HFF-Myc (cell line): ENCODE measurements at regions not wholly inside any gene's neighbourhood (a gene's known extent, or its start where the extent isn't known, plus 50 kb on each side); places are given as distances from the start of the nearest gene placed in this dataset.

Experiments used
- DNase-seq: peaks from one replicate; pipeline ENCODE4 v3.0.0-alpha.2; 2011; ENCODE audit warnings: low read depth; ENCODE audit errors: extremely low read depth
- H3K4me3 ChIP-seq: replicated peaks from 2 replicates; pipeline ENCODE4 v1.5.1; 2011; ENCODE audit warnings: low read depth, mild to moderate bottlenecking, control low read depth, low read length
- CTCF ChIP-seq: IDR thresholded peaks from 2 replicates; pipeline ENCODE4 v1.5.1; 2012; ENCODE audit warnings: mild to moderate bottlenecking, low read depth, low read length, control low read depth; ENCODE audit errors: missing control alignments

GRCh38 chr2:149819356-149819957 is 231.9 kb upstream of the MMADHC start:
- no peak for DNase-seq
- no peak for TF ChIP-seq CTCF
- H3K4me3 ChIP-seq: no peak overlapping the region

- no peak overlapping the region for H3K4me3 ChIP-seq
- no peak for DNase-seq
- TF ChIP-seq CTCF: no peak
Measured at GRCh38 chr2:149816756-149817551, 229.4 kb upstream of the MMADHC start.

GRCh38 chr2:149815941-149816340 is 228.4 kb upstream of the MMADHC start:
- H3K4me3 ChIP-seq: no peak overlapping the region
- TF ChIP-seq CTCF: no peak
- DNase-seq: no peak

- TF ChIP-seq CTCF: no peak
- no peak overlapping the region for H3K4me3 ChIP-seq
- DNase-seq: no peak
Measured at GRCh38 chr2:149814901-149815300, 227.3 kb upstream of the MMADHC start.

- no peak overlapping the region for H3K4me3 ChIP-seq
- no peak for DNase-seq
Measured at GRCh38 chr2:149814049-149814448, 226.5 kb upstream of the MMADHC start.

GRCh38 chr2:149808556-149808955 is 221.0 kb upstream of the MMADHC start:
- TF ChIP-seq CTCF: no peak
- DNase-seq: no peak
- no peak overlapping the region for H3K4me3 ChIP-seq

More at GRCh38 chr2:149814049-149814448, 226.5 kb upstream of the MMADHC start:
- TF ChIP-seq CTCF: no peak
